NCI-H1105 treated with DMSO at 0.1 percent for 48 hours (cell line): ENCODE measurements at regions not wholly inside any gene's neighbourhood (a gene's known extent, or its start where the extent isn't known, plus 50 kb on each side); places are given as distances from the start of the nearest gene placed in this dataset.
"Not testable (repeated sequence)": the region's sequence is repeated elsewhere in the genome, so short reads cannot be mapped to it uniquely, and the experiment has no call there.

ENCODE experiments used
- DNase-seq: peaks from one replicate; lab custom pipeline; 2025; lab: John Stamatoyannopoulos, UW

- no peak for DNase-seq
Measured at GRCh38 chr1:95520390-95520789, 286.4 kb downstream of the RWDD3 start.

- DNase-seq: no peak
Measured at GRCh38 chr1:95532335-95532734, 298.3 kb downstream of the RWDD3 start.

GRCh38 chr1:95534985-95535384, 301.0 kb downstream of the RWDD3 start:
- DNase-seq: no peak

GRCh38 chr1:95535614-95536013, 301.6 kb downstream of the RWDD3 start:
- no peak for DNase-seq

DNA sequence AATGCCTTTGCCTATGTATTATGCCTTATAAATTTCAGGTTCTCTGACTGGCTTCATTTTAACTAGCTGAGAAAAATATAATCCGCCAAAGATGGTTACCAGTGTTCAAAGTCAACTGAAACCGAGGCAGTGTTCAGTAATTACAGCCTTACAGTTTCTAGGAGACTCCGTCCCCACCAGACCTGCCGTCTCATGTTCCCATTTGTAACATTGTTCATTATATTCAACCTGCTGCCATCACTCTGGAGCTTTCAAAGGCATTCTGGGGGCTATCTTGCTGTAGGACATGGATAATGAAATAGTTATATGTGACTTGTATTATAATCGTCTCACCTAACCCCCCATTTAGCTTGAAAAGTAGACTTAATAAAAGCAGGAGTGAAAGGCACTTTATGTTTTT, 302.5 kb downstream of the RWDD3 start:
- no peak for DNase-seq

GRCh38 chr1:95537176-95537575, 303.2 kb downstream of the RWDD3 start:
- no peak for DNase-seq

- DNase-seq: not testable (repeated sequence)
Measured at GRCh38 chr1:95538242-95538641, 304.2 kb downstream of the RWDD3 start.

- no peak for DNase-seq
Measured at GRCh38 chr1:95542936-95543335, 308.9 kb downstream of the RWDD3 start.

- DNase-seq: no peak
Measured at GRCh38 chr1:95547005-95547404, 313.0 kb downstream of the RWDD3 start.

DNA sequence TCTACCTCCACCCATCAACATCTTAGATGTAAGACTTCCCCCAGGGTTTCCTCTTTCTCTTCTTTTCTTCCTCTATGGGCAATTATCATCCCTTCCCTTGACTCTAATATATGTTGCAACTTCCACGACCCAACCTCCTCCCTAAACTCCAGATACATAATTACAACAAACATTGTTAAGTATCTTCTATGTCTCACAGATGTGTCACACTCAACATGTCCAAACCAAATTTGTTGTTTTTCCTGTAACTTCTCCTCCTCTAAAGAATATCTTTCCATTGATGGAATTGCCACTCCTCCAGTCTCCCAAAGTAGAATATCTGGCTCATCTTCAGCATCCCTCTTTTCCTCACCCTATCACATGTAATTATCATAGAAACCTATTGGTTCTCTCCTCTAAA, 314.2 kb downstream of the RWDD3 start:
- DNase-seq: no peak

- no peak for DNase-seq
Measured at GRCh38 chr1:95551201-95551600, 317.2 kb downstream of the RWDD3 start.

DNA sequence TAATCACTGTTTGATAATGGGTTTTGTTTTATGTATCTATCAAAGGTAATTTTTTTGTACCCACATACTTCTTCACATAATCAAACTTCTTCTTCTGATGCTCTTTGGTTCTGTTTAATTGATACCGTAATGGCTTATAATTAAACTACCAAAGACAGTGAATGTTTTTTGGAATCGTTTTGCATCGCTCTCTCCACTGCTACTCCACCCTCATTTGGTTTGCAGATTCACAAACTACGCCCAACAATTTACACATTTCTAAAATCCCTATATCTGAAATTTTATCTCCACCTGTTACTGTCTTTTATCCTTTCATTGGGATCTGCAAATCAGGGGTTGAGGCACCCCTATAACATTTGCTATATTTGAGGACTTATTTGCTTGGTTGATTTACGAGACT, 319.6 kb downstream of the RWDD3 start:
- DNase-seq: no peak

DNA sequence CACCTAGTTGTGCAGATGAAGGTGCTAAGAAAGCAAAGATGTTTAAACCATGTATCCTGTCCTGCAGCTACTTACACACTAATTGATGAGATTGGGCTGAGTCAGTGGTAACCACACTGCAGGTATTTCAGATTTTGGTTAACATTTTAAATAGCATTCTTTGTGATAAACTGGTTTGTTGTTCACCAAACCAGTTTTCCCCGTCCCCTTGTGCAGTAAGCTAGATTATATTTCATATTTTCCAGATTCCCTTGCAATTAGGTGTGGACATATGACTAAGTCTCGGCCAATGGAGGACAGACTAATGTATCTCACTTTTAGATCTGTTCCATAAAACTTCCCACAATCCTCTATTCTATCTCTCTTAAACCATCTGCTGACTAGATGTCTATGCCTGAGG, 320.4 kb downstream of the RWDD3 start:
- DNase-seq: no peak

DNA sequence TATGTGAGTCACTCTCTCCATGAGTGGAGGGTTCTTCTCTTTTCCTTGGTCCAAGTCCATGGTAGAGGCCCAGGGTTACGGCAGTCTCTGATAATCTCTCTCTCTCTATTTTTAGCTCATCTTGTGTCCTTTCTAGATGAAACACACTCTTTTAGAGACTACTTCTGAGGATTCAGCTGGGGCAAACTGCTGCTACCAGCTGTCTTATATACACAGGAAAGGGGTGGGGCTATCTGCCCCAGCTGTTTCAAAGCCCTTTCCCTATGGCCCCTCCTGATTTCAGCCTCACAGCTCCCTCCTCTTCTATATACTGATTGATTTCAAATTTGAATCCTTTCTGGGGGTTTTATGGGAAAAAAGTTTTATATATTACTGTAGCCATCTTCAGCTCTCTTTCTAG, 324.8 kb downstream of the RWDD3 start:
- DNase-seq: no peak

DNA sequence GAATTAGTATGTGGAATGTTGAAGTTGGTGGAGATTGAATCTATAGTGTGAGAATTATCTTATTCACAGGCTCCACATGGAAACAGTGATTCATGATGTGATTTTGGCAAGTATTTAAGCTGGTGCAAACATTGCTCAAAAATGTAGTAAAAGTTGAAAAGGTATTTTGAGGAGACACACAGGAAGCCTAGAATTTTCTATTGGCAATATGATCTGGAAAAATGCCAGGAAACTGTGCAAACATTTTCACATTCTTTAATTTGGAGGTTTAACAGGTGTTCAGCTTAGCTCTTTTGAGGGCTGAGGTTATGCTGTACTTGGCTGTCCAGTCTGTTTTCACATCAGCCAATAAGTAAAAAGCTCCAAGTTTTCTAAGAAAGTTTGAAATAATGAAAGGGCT, 327.3 kb downstream of the RWDD3 start:
- peak; percentile 13 for DNase-seq

DNA sequence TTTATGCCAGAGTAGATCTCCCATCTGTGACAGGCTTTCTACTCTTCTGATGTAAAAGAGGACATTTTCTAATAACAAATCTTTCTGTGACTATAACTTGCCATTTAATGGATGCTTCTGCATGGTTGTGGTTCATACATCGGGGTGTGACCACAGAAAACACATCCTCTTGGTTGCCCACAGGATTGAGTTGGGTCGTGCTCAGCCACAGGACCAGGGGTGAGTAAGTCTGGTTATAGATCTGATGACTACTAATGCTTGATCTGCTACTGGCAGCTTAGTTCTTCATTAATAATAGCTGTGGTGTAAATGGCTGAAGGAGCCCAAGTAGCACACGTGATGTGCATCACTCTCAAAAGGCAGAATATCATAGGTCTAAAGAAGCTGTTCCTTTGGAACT, 328.2 kb downstream of the RWDD3 start:
- DNase-seq: no peak

- no peak for DNase-seq
Measured at GRCh38 chr1:95572002-95572401, 338.0 kb downstream of the RWDD3 start.

GRCh38 chr1:95572962-95573361, 339.0 kb downstream of the RWDD3 start:
- DNase-seq: no peak

- no peak for DNase-seq
Measured at GRCh38 chr1:95575291-95575690, 341.3 kb downstream of the RWDD3 start.

- DNase-seq: no peak
Measured at GRCh38 chr1:95578462-95578861, 344.5 kb downstream of the RWDD3 start.

GRCh38 chr1:95582191-95582590, 348.2 kb downstream of the RWDD3 start:
- DNase-seq: no peak

GRCh38 chr1:95582746-95583145, 348.7 kb downstream of the RWDD3 start:
- DNase-seq: no peak

GRCh38 chr1:95583661-95584210, 349.7 kb downstream of the RWDD3 start:
- no peak for DNase-seq

DNA sequence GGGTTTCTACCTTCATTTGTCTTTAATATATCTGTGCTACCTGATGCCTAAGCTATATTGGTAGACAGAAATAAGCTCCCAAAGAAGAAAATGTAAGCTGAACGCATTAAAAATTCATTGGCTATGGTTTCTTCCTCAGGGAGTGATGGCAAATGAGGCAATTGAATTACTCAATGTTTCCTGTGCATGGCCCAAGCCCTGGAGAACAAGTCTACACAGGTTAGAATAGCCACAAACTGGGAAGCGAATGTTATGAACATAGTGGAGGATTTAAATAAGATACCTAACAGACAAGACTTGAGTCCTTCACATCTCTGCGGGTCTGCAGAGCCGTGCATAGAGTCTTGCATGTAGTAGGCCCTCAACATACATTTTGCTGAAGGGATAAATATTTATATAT, 350.3 kb downstream of the RWDD3 start:
- DNase-seq: no peak

GRCh38 chr1:95604771-95605170, 370.8 kb downstream of the RWDD3 start:
- DNase-seq: peak; percentile 74
